Germinal center (tissue), 1 donor: ENCODE measurements at regions not wholly inside any gene's neighbourhood (a gene's known extent, or its start where the extent isn't known, plus 50 kb on each side); places are given as distances from the start of the nearest gene placed in this dataset.
"Not testable (repeated sequence)": the region's sequence is repeated elsewhere in the genome, so short reads cannot be mapped to it uniquely, and the experiment has no call there.

ENCODE experiments used
- DNase-seq: peaks from one replicate; pipeline ENCODE4 v3.0.0; 2012; ENCODE audit warnings: mixed read lengths, low spot score

- DNase-seq, result no peak
Observed at GRCh38 chr9:81430727-81431126, 258.6 kb downstream of the TLE1 start.

GRCh38 chr9:81427870-81428269 is 261.5 kb downstream of the TLE1 start:
- no peak for DNase-seq

GRCh38 chr9:81424431-81424830 is 264.9 kb downstream of the TLE1 start:
- DNase-seq, result no peak

- no peak for DNase-seq
Observed at GRCh38 chr9:81423589-81424326, 265.6 kb downstream of the TLE1 start.

GRCh38 chr9:81421090-81421489 is 268.3 kb downstream of the TLE1 start:
- DNase-seq, result not testable (repeated sequence)

GRCh38 chr9:81420024-81420423 is 269.3 kb downstream of the TLE1 start:
- DNase-seq, result no peak

GRCh38 chr9:81417941-81418340 is 271.4 kb downstream of the TLE1 start:
- DNase-seq, result no peak

GRCh38 chr9:81417299-81417675 is 272.1 kb downstream of the TLE1 start:
- DNase-seq, result no peak

GRCh38 chr9:81416476-81417298 is 272.7 kb downstream of the TLE1 start:
- DNase-seq, result no peak

- no peak for DNase-seq
Observed at GRCh38 chr9:81414836-81415235, 274.5 kb downstream of the TLE1 start.

- DNase-seq, result no peak
Observed at GRCh38 chr9:81411961-81412360, 277.4 kb downstream of the TLE1 start.

- no peak for DNase-seq
Observed at GRCh38 chr9:81410201-81410600, 279.1 kb downstream of the TLE1 start.

- no peak for DNase-seq
Observed at GRCh38 chr9:81408951-81409350, 280.4 kb downstream of the TLE1 start.

- no peak for DNase-seq
Observed at GRCh38 chr9:81404931-81405598, 284.3 kb downstream of the TLE1 start.

GRCh38 chr9:81397481-81398381 is 291.6 kb downstream of the TLE1 start:
- DNase-seq, result no peak

GRCh38 chr9:81396528-81396927 is 292.8 kb downstream of the TLE1 start:
- no peak for DNase-seq

- DNase-seq, result no peak
Observed at GRCh38 chr9:81395676-81396054, 293.7 kb downstream of the TLE1 start.

- DNase-seq, result no peak
Observed at GRCh38 chr9:81394881-81395675, 294.3 kb downstream of the TLE1 start.

GRCh38 chr9:81393985-81394811 is 295.1 kb downstream of the TLE1 start:
- no peak for DNase-seq

GRCh38 chr9:81391457-81391825 is 297.9 kb downstream of the TLE1 start:
- no peak for DNase-seq
